GM12878 (cell line): ENCODE measurements at regions not wholly inside any gene's neighbourhood (a gene's known extent, or its start where the extent isn't known, plus 50 kb on each side); places are given as distances from the start of the nearest gene placed in this dataset.

Source experiments
- ATAC-seq: fragments of 200-7000 bp; cut with Tn5 transposase; 3 replicates; pipeline ENCODE4 v1.9.1; 2020; ENCODE audit warnings: mild to moderate bottlenecking, moderate library complexity
- BruUV-seq: library from RNA; stranded (reverse); fragments of 400-500 nt; replicated peaks from 2 replicates; lab custom pipeline; 2021; lab: Mats Ljungman, UMichigan
- CTCF ChIA-PET: fragments of 300-600 bp; sonication (Branson Sonifier 250); formaldehyde crosslinking; extraction: SDS; loops from one replicate; lab custom pipeline; 2021; ENCODE audit warnings: inconsistent platforms; lab: Yijun Ruan, JAX
- POLR2A ChIA-PET: fragments of 350-600 bp; formaldehyde crosslinking; extraction: SDS; loops from one replicate; lab custom pipeline; 2021; ENCODE audit warnings: inconsistent platforms; lab: Charles Lee
- RAD21 ChIA-PET: fragments of 300-600 bp; sonication (Branson Sonifier 250); formaldehyde crosslinking; loops from one replicate; lab custom pipeline; 2023; ENCODE audit warnings: antibody characterized with exemption; ENCODE audit not compliant: unreplicated experiment; lab: Charles Lee
- SMC1A ChIA-PET: fragments of 300-600 bp; sonication (Branson Sonifier 250); formaldehyde crosslinking; loops from one replicate; lab custom pipeline; 2023; ENCODE audit not compliant: unreplicated experiment, uncharacterized antibody; lab: Charles Lee
- DNase-seq: peaks from one replicate; pipeline ENCODE4 v3.0.0-alpha.2; 2011; ENCODE audit warnings: low read depth, low spot score
- FAIRE-seq: peaks from 3 replicates; lab custom pipeline; 2011; peaks lifted over from hg19 to GRCh38; lab: Jason Lieb, UNC
- H2AFZ ChIP-seq: 2 replicates; pipeline ENCODE4 v1.6.0; 2011; ENCODE audit warnings: low read depth, low read length, control low read depth; ENCODE audit not compliant: control insufficient read depth
- H3K27ac ChIP-seq: 2 replicates; pipeline ENCODE4 v1.5.1; 2011; ENCODE audit warnings: control low read depth; ENCODE audit not compliant: control insufficient read depth, insufficient read depth
- H3K27me3 ChIP-seq, 2 experiments: replicated peaks in 1 of 2; 2 replicates each; pipeline versions ENCODE4 v1.6.0 to v1.6.1; 2011; ENCODE audit warnings: low read length in 1 of 2; ENCODE audit not compliant: control insufficient read depth in 2 of 2, insufficient read depth in 2 of 2
- H3K36me3 ChIP-seq, 2 experiments: 2 replicates each; pipeline ENCODE4 v1.5.1; 2011; ENCODE audit warnings: low read length in 1 of 2; ENCODE audit not compliant: control insufficient read depth in 2 of 2, insufficient read depth in 2 of 2
- H3K4me1 ChIP-seq: 2 replicates; pipeline ENCODE4 v1.6.1; 2011; ENCODE audit warnings: mild to moderate bottlenecking, low read length, moderate library complexity, mixed read lengths; ENCODE audit not compliant: control insufficient read depth, insufficient read depth
- H3K4me2 ChIP-seq: 2 replicates; pipeline ENCODE4 v1.6.0; 2011; ENCODE audit warnings: control low read depth; ENCODE audit not compliant: control insufficient read depth, insufficient read depth
- H3K4me3 ChIP-seq: fragments of 200-600 bp; sonication (generic); 2 replicates; pipeline ENCODE4 v1.5.1; 2016
- H3K79me2 ChIP-seq: 2 replicates; pipeline ENCODE4 v1.6.0; 2011; ENCODE audit warnings: low read length; ENCODE audit not compliant: control insufficient read depth, insufficient read depth
- H3K9ac ChIP-seq: 2 replicates; pipeline ENCODE4 v1.8.0; 2011; ENCODE audit warnings: low read length, control low read depth, mixed read lengths; ENCODE audit not compliant: control insufficient read depth, insufficient read depth
- H3K9me3 ChIP-seq: replicated peaks from 3 replicates; pipeline ENCODE4 v1.5.1; 2011; ENCODE audit warnings: mild to moderate bottlenecking, low read length; ENCODE audit not compliant: control insufficient read depth, insufficient read depth
- H4K20me1 ChIP-seq: 2 replicates; pipeline ENCODE4 v1.6.0; 2011; ENCODE audit not compliant: control insufficient read depth, insufficient read depth
- ATF7 ChIP-seq: fragments of 450-650 bp; IDR thresholded peaks from 2 replicates; pipeline ENCODE4 v1.6.1; 2016; ENCODE audit warnings: low read depth, mild to moderate bottlenecking
- ETV6 ChIP-seq, 2 experiments: fragments of 450-650 bp in 1 of 2; IDR thresholded peaks in 1 of 2; conservative IDR thresholded peaks in 1 of 2; 2 replicates each; pipeline ENCODE4 v1.6.1; 2014; ENCODE audit warnings: antibody characterized with exemption in 1 of 2, borderline replicate concordance in 1 of 2, low read depth in 1 of 2, mild to moderate bottlenecking in 1 of 2, moderate library complexity in 1 of 2
- HDAC6 ChIP-seq: fragments of 200-600 bp; sonication (generic); IDR thresholded peaks from one replicate; pipeline ENCODE4 v1.8.0; 2017; ENCODE audit warnings: antibody characterized with exemption; ENCODE audit not compliant: unreplicated experiment
- LARP7 ChIP-seq: fragments of 450-650 bp; IDR thresholded peaks from 2 replicates; pipeline ENCODE4 v1.6.1; 2017; ENCODE audit warnings: mild to moderate bottlenecking
- NR2F1 ChIP-seq: fragments of 450-650 bp; conservative IDR thresholded peaks from 2 replicates; pipeline ENCODE4 v1.6.1; 2017; ENCODE audit warnings: mild to moderate bottlenecking
- PAX8 ChIP-seq: fragments of 450-650 bp; IDR thresholded peaks from 2 replicates; pipeline ENCODE4 v1.6.1; 2017; ENCODE audit warnings: mild to moderate bottlenecking, moderate library complexity
- SUZ12 ChIP-seq: fragments of 200-600 bp; sonication (generic); IDR thresholded peaks from one replicate; pipeline ENCODE4 v1.6.1; 2018; ENCODE audit warnings: antibody characterized with exemption, mild to moderate bottlenecking; ENCODE audit not compliant: unreplicated experiment
- WGBS: methylation state at CpG from one replicate; pipeline ENCODE4 v1.1.6; 2016; ENCODE audit warnings: low lambda C conversion rate; ENCODE audit not compliant: insufficient replicate concordance, insufficient coverage; ENCODE audit errors: missing lambda C conversion rate; 5-methylcytosine and 5-hydroxymethylcytosine counted together
- in situ Hi-C: fragments of 300-500 bp; cut with MboI; formaldehyde crosslinking; loops from 9 replicates; pipeline ENCODE4 v1.14.3; 2018; ENCODE audit warnings: mixed read lengths
- intact Hi-C: fragments of 100-400 bp; cut with micrococcal nuclease; formaldehyde crosslinking; loops from one replicate; pipeline ENCODE4 v1.14.2; 2022; ENCODE audit not compliant: unreplicated experiment
- TF ChIP-seq, protein P1 (sequence below): fragments of 450-650 bp; IDR thresholded peaks from 2 replicates; pipeline ENCODE4 v1.6.1; 2017; ENCODE audit warnings: mild to moderate bottlenecking, moderate library complexity
- TF ChIP-seq, protein P2 (sequence below): fragments of 450-650 bp; IDR thresholded peaks from 2 replicates; pipeline ENCODE4 v1.6.1; 2017; ENCODE audit warnings: antibody characterized with exemption, mild to moderate bottlenecking, moderate library complexity

DNA sequence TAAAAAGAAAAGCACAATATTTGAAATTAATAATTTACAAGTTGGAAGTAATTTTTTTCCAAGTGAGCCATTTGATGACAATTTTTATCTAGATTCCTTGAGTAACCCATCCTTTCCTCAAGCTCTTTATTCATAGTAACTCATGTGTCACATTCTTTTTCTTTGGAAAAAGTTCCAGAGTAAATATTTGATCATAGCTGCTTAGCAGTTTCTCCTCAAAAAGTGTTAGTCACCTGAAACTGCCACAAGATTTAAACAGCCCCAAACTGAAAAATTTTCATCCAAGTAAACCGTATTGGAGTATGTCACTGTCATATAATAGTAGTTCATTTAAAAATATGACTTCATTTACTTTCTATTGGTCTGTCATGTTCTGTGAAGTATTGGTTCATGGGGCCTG lies 94.6 kb upstream of the CASK start (continued):
- TF ChIP-seq, protein P1, sequence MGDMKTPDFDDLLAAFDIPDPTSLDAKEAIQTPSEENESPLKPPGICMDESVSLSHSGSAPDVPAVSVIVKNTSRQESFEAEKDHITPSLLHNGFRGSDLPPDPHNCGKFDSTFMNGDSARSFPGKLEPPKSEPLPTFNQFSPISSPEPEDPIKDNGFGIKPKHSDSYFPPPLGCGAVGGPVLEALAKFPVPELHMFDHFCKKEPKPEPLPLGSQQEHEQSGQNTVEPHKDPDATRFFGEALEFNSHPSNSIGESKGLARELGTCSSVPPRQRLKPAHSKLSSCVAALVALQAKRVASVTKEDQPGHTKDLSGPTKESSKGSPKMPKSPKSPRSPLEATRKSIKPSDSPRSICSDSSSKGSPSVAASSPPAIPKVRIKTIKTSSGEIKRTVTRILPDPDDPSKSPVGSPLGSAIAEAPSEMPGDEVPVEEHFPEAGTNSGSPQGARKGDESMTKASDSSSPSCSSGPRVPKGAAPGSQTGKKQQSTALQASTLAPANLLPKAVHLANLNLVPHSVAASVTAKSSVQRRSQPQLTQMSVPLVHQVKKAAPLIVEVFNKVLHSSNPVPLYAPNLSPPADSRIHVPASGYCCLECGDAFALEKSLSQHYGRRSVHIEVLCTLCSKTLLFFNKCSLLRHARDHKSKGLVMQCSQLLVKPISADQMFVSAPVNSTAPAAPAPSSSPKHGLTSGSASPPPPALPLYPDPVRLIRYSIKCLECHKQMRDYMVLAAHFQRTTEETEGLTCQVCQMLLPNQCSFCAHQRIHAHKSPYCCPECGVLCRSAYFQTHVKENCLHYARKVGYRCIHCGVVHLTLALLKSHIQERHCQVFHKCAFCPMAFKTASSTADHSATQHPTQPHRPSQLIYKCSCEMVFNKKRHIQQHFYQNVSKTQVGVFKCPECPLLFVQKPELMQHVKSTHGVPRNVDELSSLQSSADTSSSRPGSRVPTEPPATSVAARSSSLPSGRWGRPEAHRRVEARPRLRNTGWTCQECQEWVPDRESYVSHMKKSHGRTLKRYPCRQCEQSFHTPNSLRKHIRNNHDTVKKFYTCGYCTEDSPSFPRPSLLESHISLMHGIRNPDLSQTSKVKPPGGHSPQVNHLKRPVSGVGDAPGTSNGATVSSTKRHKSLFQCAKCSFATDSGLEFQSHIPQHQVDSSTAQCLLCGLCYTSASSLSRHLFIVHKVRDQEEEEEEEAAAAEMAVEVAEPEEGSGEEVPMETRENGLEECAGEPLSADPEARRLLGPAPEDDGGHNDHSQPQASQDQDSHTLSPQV = no peak
- TF ChIP-seq ATF7 = no peak
- no peak for TF ChIP-seq PAX8

DNA sequence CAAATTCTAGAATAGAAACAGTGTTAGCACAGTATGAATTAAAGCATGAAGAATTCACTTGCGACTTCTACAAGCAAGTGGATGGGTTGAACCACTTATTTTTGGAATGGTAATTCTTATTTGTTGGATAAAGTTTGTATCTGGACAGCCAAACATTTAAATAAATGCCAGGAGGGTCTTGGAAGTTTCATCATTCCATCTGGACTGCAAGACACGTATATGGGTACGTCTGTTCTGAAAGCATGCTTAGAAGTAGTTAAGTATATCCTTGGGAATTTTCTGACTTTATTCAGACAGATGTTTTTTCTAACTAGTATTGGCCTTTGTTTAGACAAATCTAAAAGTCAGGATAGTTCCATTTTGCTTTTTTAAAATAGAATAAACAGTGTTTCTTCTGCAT lies 77.5 kb upstream of the CASK start:
- Histone ChIP-seq H3K27me3 (no peaks in the 10 kb centered on the region), H3K79me2 (no peaks in the 10 kb centered on the region), H3K4me2 (no peak overlapping the region), H3K9ac (no peak overlapping the region), H4K20me1 (no peaks in the 10 kb centered on the region), H2AFZ (no peak overlapping the region), H3K27ac (no peak overlapping the region), H3K4me1 (no peaks in the 10 kb centered on the region), H3K9me3 (no peaks in the 10 kb centered on the region), H3K4me3 (no peak overlapping the region), H3K36me3 (no peaks in the 10 kb centered on the region)
- POLR2A ChIA-PET = no interaction called here
- no TSS peak for BruUV-seq
- SMC1A ChIA-PET = no interaction called here
- in situ Hi-C loops = no loop called here
- no peak for FAIRE-seq
- CTCF ChIA-PET = no interaction called here
- WGBS = 17% methylated on average over 3 of the region's 3 CpGs
- RAD21 ChIA-PET = no interaction called here
- no peak for DNase-seq
- intact Hi-C loops = no loop called here
- TF ChIP-seq SUZ12 (no peak), ETV6 (conservative IDR thresholded peaks at IDR 0.05 in 1 of 2, IDR thresholded peaks at IDR 0.05 in 1 of 2; ENCODE audit: borderline replicate concordance in 1 of 2, low read depth in 1 of 2) (no peak), NR2F1 (no peak), LARP7 (no peak), ATF7 (no peak), HDAC6 (no peak)
- TF ChIP-seq, protein P2, sequence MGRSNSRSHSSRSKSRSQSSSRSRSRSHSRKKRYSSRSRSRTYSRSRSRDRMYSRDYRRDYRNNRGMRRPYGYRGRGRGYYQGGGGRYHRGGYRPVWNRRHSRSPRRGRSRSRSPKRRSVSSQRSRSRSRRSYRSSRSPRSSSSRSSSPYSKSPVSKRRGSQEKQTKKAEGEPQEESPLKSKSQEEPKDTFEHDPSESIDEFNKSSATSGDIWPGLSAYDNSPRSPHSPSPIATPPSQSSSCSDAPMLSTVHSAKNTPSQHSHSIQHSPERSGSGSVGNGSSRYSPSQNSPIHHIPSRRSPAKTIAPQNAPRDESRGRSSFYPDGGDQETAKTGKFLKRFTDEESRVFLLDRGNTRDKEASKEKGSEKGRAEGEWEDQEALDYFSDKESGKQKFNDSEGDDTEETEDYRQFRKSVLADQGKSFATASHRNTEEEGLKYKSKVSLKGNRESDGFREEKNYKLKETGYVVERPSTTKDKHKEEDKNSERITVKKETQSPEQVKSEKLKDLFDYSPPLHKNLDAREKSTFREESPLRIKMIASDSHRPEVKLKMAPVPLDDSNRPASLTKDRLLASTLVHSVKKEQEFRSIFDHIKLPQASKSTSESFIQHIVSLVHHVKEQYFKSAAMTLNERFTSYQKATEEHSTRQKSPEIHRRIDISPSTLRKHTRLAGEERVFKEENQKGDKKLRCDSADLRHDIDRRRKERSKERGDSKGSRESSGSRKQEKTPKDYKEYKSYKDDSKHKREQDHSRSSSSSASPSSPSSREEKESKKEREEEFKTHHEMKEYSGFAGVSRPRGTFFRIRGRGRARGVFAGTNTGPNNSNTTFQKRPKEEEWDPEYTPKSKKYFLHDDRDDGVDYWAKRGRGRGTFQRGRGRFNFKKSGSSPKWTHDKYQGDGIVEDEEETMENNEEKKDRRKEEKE = no peak
- ATAC-seq = no peak
